ENCODE measurements at regions not wholly inside any gene's neighbourhood (a gene's known extent, or its start where the extent isn't known, plus 50 kb on each side); places are given as distances from the start of the nearest gene placed in this dataset.

DNA sequence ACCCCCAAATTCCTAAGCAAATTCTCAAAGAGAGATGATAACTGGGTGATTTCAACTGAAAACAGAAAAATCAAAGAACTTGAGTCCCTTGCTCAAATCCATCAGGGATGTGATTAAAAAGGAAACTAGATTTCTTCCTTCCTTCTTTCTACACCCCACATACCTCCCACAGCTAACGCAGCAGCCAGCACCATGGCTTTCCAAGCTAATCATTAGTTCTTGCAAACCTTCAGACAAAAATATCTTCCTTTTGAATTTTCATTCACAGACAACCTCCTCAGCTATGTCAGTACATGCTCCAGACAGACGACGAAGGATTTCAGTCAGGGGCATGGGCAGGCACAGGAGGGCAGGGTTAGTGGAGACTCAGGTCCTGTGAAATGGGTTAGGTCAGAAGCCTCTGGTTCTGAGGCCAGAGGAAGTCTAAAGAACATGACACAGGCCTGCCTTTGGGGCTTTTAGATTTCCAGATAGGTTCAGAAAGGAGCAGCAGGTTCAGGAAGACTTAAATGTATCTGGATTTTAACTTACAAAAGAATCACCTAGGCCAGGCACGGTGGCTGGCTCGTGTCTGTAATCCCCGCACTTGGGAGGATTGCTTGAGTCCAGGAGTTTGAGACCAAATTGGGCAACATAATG is 173.7 kb upstream of the NFIB start:
- TF ChIP-seq, protein P1, sequence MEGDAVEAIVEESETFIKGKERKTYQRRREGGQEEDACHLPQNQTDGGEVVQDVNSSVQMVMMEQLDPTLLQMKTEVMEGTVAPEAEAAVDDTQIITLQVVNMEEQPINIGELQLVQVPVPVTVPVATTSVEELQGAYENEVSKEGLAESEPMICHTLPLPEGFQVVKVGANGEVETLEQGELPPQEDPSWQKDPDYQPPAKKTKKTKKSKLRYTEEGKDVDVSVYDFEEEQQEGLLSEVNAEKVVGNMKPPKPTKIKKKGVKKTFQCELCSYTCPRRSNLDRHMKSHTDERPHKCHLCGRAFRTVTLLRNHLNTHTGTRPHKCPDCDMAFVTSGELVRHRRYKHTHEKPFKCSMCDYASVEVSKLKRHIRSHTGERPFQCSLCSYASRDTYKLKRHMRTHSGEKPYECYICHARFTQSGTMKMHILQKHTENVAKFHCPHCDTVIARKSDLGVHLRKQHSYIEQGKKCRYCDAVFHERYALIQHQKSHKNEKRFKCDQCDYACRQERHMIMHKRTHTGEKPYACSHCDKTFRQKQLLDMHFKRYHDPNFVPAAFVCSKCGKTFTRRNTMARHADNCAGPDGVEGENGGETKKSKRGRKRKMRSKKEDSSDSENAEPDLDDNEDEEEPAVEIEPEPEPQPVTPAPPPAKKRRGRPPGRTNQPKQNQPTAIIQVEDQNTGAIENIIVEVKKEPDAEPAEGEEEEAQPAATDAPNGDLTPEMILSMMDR (IDR thresholded peaks at IDR 0.05), result no peak
- no peak overlapping the region for H3K4me3 Mint-ChIP-seq (ENCODE audit: unreplicated experiment)
- H3K9me3 Mint-ChIP-seq (ENCODE audit: unreplicated experiment), result no peaks in the 10 kb centered on the region
- no peak overlapping the region for H3K27ac Mint-ChIP-seq (ENCODE audit: unreplicated experiment)
- no peaks in the 10 kb centered on the region for H3K36me3 Mint-ChIP-seq (ENCODE audit: unreplicated experiment)
- H3K27me3 Mint-ChIP-seq (ENCODE audit: unreplicated experiment), result peaks cover 8% of the 10 kb centered on the region
- no peak for DNase-seq (ENCODE audit: extremely low spot score, unreplicated experiment)
- H3K4me1 Mint-ChIP-seq (ENCODE audit: unreplicated experiment), result no peaks in the 10 kb centered on the region

DNA sequence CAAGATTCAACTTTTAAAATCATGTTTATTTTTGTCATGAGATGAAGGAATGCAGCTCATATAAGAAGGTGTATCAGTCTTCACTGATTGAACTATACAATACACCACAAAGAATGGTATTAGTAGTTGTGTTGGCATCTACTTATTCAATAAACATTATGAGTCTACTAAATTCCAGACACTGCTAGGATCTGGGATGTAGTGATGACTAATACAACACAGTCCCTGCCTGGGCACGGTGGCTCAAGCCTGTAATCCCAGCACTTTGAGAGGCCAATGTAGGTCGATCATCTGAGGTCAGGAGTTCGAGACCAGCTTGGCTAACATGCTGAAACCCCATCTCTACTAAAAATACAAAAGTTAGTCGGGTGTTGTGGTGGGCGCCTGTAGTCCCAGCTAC is 171.4 kb upstream of the NFIB start:
- TF ChIP-seq, protein P1 (IDR thresholded peaks at IDR 0.05), result no peak
- no peaks in the 10 kb centered on the region for H3K36me3 Mint-ChIP-seq (ENCODE audit: unreplicated experiment)
- DNase-seq (ENCODE audit: extremely low spot score, unreplicated experiment), result no peak
- no peak overlapping the region for H3K4me3 Mint-ChIP-seq (ENCODE audit: unreplicated experiment)
- H3K9me3 Mint-ChIP-seq (ENCODE audit: unreplicated experiment), result no peaks in the 10 kb centered on the region
- peaks cover 5% of the 10 kb centered on the region for H3K27me3 Mint-ChIP-seq (ENCODE audit: unreplicated experiment)
- no peak overlapping the region for H3K27ac Mint-ChIP-seq (ENCODE audit: unreplicated experiment)
- H3K4me1 Mint-ChIP-seq (ENCODE audit: unreplicated experiment), result no peaks in the 10 kb centered on the region

DNA sequence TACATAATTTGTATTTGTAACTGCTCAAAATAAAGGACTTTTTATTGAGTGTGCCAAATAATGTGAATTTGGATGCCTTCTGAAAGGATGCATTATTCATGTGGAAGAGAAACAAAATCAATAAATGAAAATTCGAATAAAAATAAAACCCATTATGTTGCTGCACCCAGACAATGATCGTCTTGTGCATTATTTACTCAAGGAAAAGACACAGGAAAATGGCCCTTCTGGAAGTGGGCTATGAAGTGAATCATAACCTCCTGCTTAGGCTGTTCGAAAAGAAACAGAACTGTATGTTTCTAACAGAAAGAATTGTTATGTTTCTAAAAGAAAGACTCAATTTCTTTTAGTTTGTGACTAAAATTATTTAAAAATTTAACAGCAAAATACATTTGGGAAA is 168.9 kb upstream of the NFIB start:
- H3K27ac Mint-ChIP-seq (ENCODE audit: unreplicated experiment), result no peak overlapping the region
- DNase-seq (ENCODE audit: extremely low spot score, unreplicated experiment), result no peak
- H3K27me3 Mint-ChIP-seq (ENCODE audit: unreplicated experiment), result peaks cover 3% of the 10 kb centered on the region
- TF ChIP-seq, protein P1 (IDR thresholded peaks at IDR 0.05), result no peak
- H3K9me3 Mint-ChIP-seq (ENCODE audit: unreplicated experiment), result no peaks in the 10 kb centered on the region
- no peaks in the 10 kb centered on the region for H3K36me3 Mint-ChIP-seq (ENCODE audit: unreplicated experiment)
- H3K4me1 Mint-ChIP-seq (ENCODE audit: unreplicated experiment), result peaks cover 8% of the 10 kb centered on the region
- no peak overlapping the region for H3K4me3 Mint-ChIP-seq (ENCODE audit: unreplicated experiment)

DNA sequence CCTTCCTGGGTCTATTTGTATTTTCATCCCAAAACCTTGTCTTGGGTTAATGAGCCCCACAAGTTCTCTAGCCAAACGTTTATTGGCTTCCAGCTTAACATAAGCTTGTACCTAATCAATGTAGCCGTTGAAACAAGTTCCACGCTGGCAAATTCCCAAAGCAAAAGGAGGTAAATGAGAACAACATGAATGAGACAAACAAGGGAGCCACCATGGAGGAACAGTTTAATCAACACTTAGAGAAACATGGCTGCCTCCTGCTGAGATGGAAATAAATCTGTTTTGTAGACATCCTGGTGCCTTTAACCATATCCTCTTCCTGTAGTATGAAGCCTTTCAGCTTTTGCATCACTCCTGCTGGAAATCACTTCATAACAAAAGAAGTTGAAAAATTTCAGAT is 166.6 kb upstream of the NFIB start:
- DNase-seq (ENCODE audit: extremely low spot score, unreplicated experiment), result no peak
- Mint-ChIP-seq H3K27ac (ENCODE audit: unreplicated experiment) (no peak overlapping the region), H3K9me3 (ENCODE audit: unreplicated experiment) (no peaks in the 10 kb centered on the region), H3K4me1 (ENCODE audit: unreplicated experiment) (peaks cover 12% of the 10 kb centered on the region), H3K27me3 (ENCODE audit: unreplicated experiment) (peaks cover 3% of the 10 kb centered on the region), H3K36me3 (ENCODE audit: unreplicated experiment) (no peaks in the 10 kb centered on the region), H3K4me3 (ENCODE audit: unreplicated experiment) (no peak overlapping the region)
- TF ChIP-seq, protein P1 (IDR thresholded peaks at IDR 0.05), result no peak

DNA sequence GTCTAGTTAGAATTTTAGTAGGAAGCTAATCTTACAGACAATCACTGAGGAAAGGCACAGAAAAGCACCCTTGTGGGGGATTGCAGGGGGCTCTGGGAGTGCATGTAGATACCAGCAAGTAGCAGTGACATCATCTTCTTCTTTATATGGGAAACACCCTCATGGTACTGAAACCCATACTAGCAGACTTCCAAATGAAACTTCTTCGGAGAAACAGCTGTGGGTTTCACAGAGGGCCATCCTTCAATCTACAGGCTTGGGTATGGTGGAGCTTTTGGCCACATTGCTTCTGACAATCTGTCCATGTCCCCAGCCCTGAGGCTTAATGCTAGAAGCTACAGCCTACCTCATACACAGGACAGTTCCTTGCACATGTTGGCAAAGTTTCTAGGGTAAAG is 165.2 kb upstream of the NFIB start:
- Mint-ChIP-seq H3K36me3 (ENCODE audit: unreplicated experiment) (no peaks in the 10 kb centered on the region), H3K27ac (ENCODE audit: unreplicated experiment) (peak overlapping the region; percentile 15), H3K9me3 (ENCODE audit: unreplicated experiment) (no peaks in the 10 kb centered on the region), H3K4me3 (ENCODE audit: unreplicated experiment) (no peak overlapping the region), H3K27me3 (ENCODE audit: unreplicated experiment) (peaks cover 3% of the 10 kb centered on the region), H3K4me1 (ENCODE audit: unreplicated experiment) (peaks cover 12% of the 10 kb centered on the region)
- TF ChIP-seq, protein P1 (IDR thresholded peaks at IDR 0.05), result no peak
- DNase-seq (ENCODE audit: extremely low spot score, unreplicated experiment), result no peak
